Astrocyte (in vitro differentiated cells and primary cell): ENCODE measurements at regions not wholly inside any gene's neighbourhood (a gene's known extent, or its start where the extent isn't known, plus 50 kb on each side); places are given as distances from the start of the nearest gene placed in this dataset.

Source experiments
- DNase-seq: peaks from one replicate; pipeline ENCODE4 v3.0.0-alpha.2; 2010; ENCODE audit warnings: low read depth
- FAIRE-seq: peaks from 2 replicates; lab custom pipeline; 2011; peaks lifted over from hg19 to GRCh38; lab: Jason Lieb, UNC
- H2AFZ ChIP-seq: 2 replicates; pipeline ENCODE4 v1.6.0; 2012; ENCODE audit warnings: low read depth, low read length, inconsistent platforms
- H3K27ac ChIP-seq: 2 replicates; pipeline ENCODE4 v1.5.1; 2011; ENCODE audit warnings: low read depth, low read length, inconsistent platforms
- H3K27me3 ChIP-seq: 2 replicates; pipeline ENCODE4 v1.6.0; 2011; ENCODE audit warnings: low read length, inconsistent platforms; ENCODE audit not compliant: insufficient read depth
- H3K36me3 ChIP-seq: 2 replicates; pipeline ENCODE4 v1.5.1; 2011; ENCODE audit warnings: low read length, inconsistent platforms; ENCODE audit not compliant: insufficient read depth
- H3K4me1 ChIP-seq: 2 replicates; pipeline ENCODE4 v1.5.1; 2011; ENCODE audit warnings: low read length, inconsistent platforms; ENCODE audit not compliant: insufficient read depth
- H3K4me2 ChIP-seq: 2 replicates; pipeline ENCODE4 v1.6.0; 2012; ENCODE audit warnings: low read length, inconsistent platforms
- H3K4me3 ChIP-seq: 2 replicates; pipeline ENCODE4 v1.5.1; 2011; ENCODE audit warnings: low read depth, mild to moderate bottlenecking, low read length, inconsistent platforms; ENCODE audit not compliant: insufficient read depth
- H3K79me2 ChIP-seq: 2 replicates; pipeline ENCODE4 v1.6.0; 2012; ENCODE audit warnings: mild to moderate bottlenecking, low read length, inconsistent platforms; ENCODE audit not compliant: insufficient read depth
- H3K9ac ChIP-seq: 2 replicates; pipeline ENCODE4 v1.6.0; 2012; ENCODE audit warnings: mild to moderate bottlenecking, low read length, inconsistent platforms
- H3K9me3 ChIP-seq: 2 replicates; pipeline ENCODE4 v1.5.1; 2012; ENCODE audit warnings: low read depth, mild to moderate bottlenecking, low read length, inconsistent platforms; ENCODE audit not compliant: insufficient read depth
- H4K20me1 ChIP-seq: 2 replicates; pipeline ENCODE4 v1.6.0; 2012; ENCODE audit warnings: low read length, inconsistent platforms; ENCODE audit not compliant: insufficient read depth
- H3K27ac Mint-ChIP-seq: one replicate; pipeline ENCODE4 v1.8.0; 2021; ENCODE audit warnings: mild to moderate bottlenecking, mixed read lengths; ENCODE audit not compliant: unreplicated experiment
- H3K27me3 Mint-ChIP-seq: one replicate; pipeline ENCODE4 v1.8.0; 2021; ENCODE audit warnings: low read depth, mixed read lengths; ENCODE audit not compliant: unreplicated experiment
- H3K36me3 Mint-ChIP-seq: one replicate; pipeline ENCODE4 v1.8.0; 2021; ENCODE audit warnings: low read depth, mixed read lengths; ENCODE audit not compliant: unreplicated experiment
- H3K4me1 Mint-ChIP-seq: one replicate; pipeline ENCODE4 v1.8.0; 2021; ENCODE audit warnings: low read depth, mixed read lengths; ENCODE audit not compliant: unreplicated experiment
- H3K4me3 Mint-ChIP-seq: one replicate; pipeline ENCODE4 v1.8.0; 2021; ENCODE audit warnings: mild to moderate bottlenecking, moderate library complexity, mixed read lengths; ENCODE audit not compliant: unreplicated experiment
- H3K9me3 Mint-ChIP-seq: one replicate; pipeline ENCODE4 v1.8.0; 2021; ENCODE audit warnings: mild to moderate bottlenecking, mixed read lengths; ENCODE audit not compliant: unreplicated experiment
- EZH2 ChIP-seq: IDR thresholded peaks from 2 replicates; pipeline ENCODE4 v1.6.1; 2012; ENCODE audit warnings: mild to moderate bottlenecking, low read length, inconsistent platforms; ENCODE audit not compliant: insufficient read depth
- TF ChIP-seq, protein P1 (sequence below): IDR thresholded peaks from 2 replicates; pipeline ENCODE4 v1.5.1; 2011; ENCODE audit warnings: low read depth, mild to moderate bottlenecking, inconsistent platforms, low read length, moderate library complexity; ENCODE audit not compliant: insufficient read depth

GRCh38 chr10:78556705-78557432 is 511.9 kb upstream of the ZMIZ1 start:
- Mint-ChIP-seq H3K27ac (no peak overlapping the region), H3K4me3 (no peak overlapping the region), H3K4me1 (peaks cover 9% of the 10 kb centered on the region), H3K9me3 (peaks cover 2% of the 10 kb centered on the region), H3K36me3 (peaks cover under 1% of the 10 kb centered on the region), H3K27me3 (peaks cover 44% of the 10 kb centered on the region)
- H3K9me3 ChIP-seq = no peaks in the 10 kb centered on the region
- no peak overlapping the region for H3K4me3 ChIP-seq
- no peaks in the 10 kb centered on the region for H4K20me1 ChIP-seq
- H3K4me2 ChIP-seq = no peak overlapping the region
- FAIRE-seq (no peak), DNase-seq (no peak)
- H3K4me1 ChIP-seq = no peaks in the 10 kb centered on the region
- H3K36me3 ChIP-seq = no peaks in the 10 kb centered on the region
- no peak overlapping the region for H3K9ac ChIP-seq
- no peak overlapping the region for H3K27ac ChIP-seq
- H3K79me2 ChIP-seq = no peaks in the 10 kb centered on the region
- no peak overlapping the region for H2AFZ ChIP-seq
- H3K27me3 ChIP-seq = peaks cover 14% of the 10 kb centered on the region
- TF ChIP-seq, protein P1, sequence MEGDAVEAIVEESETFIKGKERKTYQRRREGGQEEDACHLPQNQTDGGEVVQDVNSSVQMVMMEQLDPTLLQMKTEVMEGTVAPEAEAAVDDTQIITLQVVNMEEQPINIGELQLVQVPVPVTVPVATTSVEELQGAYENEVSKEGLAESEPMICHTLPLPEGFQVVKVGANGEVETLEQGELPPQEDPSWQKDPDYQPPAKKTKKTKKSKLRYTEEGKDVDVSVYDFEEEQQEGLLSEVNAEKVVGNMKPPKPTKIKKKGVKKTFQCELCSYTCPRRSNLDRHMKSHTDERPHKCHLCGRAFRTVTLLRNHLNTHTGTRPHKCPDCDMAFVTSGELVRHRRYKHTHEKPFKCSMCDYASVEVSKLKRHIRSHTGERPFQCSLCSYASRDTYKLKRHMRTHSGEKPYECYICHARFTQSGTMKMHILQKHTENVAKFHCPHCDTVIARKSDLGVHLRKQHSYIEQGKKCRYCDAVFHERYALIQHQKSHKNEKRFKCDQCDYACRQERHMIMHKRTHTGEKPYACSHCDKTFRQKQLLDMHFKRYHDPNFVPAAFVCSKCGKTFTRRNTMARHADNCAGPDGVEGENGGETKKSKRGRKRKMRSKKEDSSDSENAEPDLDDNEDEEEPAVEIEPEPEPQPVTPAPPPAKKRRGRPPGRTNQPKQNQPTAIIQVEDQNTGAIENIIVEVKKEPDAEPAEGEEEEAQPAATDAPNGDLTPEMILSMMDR = no peak
- no peak for TF ChIP-seq EZH2

- peaks cover 49% of the 10 kb centered on the region for H3K27me3 Mint-ChIP-seq
- Histone ChIP-seq H3K9me3 (no peaks in the 10 kb centered on the region), H3K4me2 (no peak overlapping the region), H3K9ac (no peak overlapping the region), H3K79me2 (no peaks in the 10 kb centered on the region), H3K27me3 (peaks cover 14% of the 10 kb centered on the region), H4K20me1 (no peaks in the 10 kb centered on the region), H3K27ac (no peak overlapping the region), H3K36me3 (no peaks in the 10 kb centered on the region), H3K4me1 (peaks cover 4% of the 10 kb centered on the region), H2AFZ (no peak overlapping the region), H3K4me3 (no peak overlapping the region)
- DNase-seq (no peak), FAIRE-seq (no peak)
- H3K4me3 Mint-ChIP-seq = no peak overlapping the region
- peaks cover 4% of the 10 kb centered on the region for H3K36me3 Mint-ChIP-seq
- H3K4me1 Mint-ChIP-seq = peaks cover 9% of the 10 kb centered on the region
- H3K27ac Mint-ChIP-seq = no peak overlapping the region
- TF ChIP-seq EZH2 = no peak
- TF ChIP-seq, protein P1 = no peak
- peaks cover 2% of the 10 kb centered on the region for H3K9me3 Mint-ChIP-seq
Observed at GRCh38 chr10:78557433-78557925, 511.3 kb upstream of the ZMIZ1 start.
